K562 (cell line): ENCODE measurements at regions not wholly inside any gene's neighbourhood (a gene's known extent, or its start where the extent isn't known, plus 50 kb on each side); places are given as distances from the start of the nearest gene placed in this dataset.

Experiments
- ESRRB ChIP-seq: fragments of 250-450 bp; sonication (Bioruptor Pico); IDR thresholded peaks from 2 replicates; pipeline ENCODE4 v1.5.0; 2020; ENCODE audit warnings: mild to moderate bottlenecking, moderate library complexity, borderline replicate concordance
- KDM1A ChIP-seq, 2 experiments: fragments of 450-650 bp; IDR thresholded peaks; 2 replicates each; pipeline ENCODE4 v1.6.1; 2016; ENCODE audit warnings: mild to moderate bottlenecking in 2 of 2
- POLR2AphosphoS5 ChIP-seq: IDR thresholded peaks from 2 replicates; pipeline ENCODE4 v1.6.1; 2011; ENCODE audit warnings: mild to moderate bottlenecking, low read depth, low read length, moderate library complexity; ENCODE audit not compliant: control insufficient read depth, insufficient read depth
- RBM15 ChIP-seq: fragments of 200-400 bp; formaldehyde crosslinking; IDR thresholded peaks from 2 replicates; pipeline ENCODE4 v1.6.1; 2018; ENCODE audit warnings: mild to moderate bottlenecking, low read length, moderate library complexity; ENCODE audit not compliant: insufficient read depth
- SETDB1 ChIP-seq: IDR thresholded peaks from one replicate; pipeline ENCODE4 v1.6.1; 2012; ENCODE audit warnings: low read length, control low read depth, inconsistent platforms
- ZNF41 ChIP-seq: fragments of 250-450 bp; sonication (Bioruptor Pico); conservative IDR thresholded peaks from 2 replicates; pipeline ENCODE4 v1.4.0; 2020; ENCODE audit warnings: mild to moderate bottlenecking
- TF ChIP-seq, protein P1 (sequence below), 3 experiments: IDR thresholded peaks in 2 of 3; conservative IDR thresholded peaks in 1 of 3; 2 replicates each; pipeline ENCODE4 v1.5.1; 2011 to 2012; ENCODE audit warnings: low read length in 3 of 3, mild to moderate bottlenecking in 3 of 3, control low read depth in 2 of 3, improper control_type of control experiment in 1 of 3, inconsistent platforms in 1 of 3, low read depth in 1 of 3, mixed read lengths in 1 of 3, moderate library complexity in 1 of 3; ENCODE audit not compliant: insufficient read depth in 2 of 3
- TF ChIP-seq, protein P2 (sequence below): fragments of 250-450 bp; sonication (Bioruptor Pico); IDR thresholded peaks from 2 replicates; pipeline ENCODE4 v1.5.0; 2022; ENCODE audit warnings: mild to moderate bottlenecking
- TF ChIP-seq, protein P3 (sequence below): sonication (generic); formaldehyde crosslinking; IDR thresholded peaks from 2 replicates; pipeline ENCODE4 v1.9.0; 2022; ENCODE audit warnings: mild to moderate bottlenecking, missing genetic modification reagents

DNA sequence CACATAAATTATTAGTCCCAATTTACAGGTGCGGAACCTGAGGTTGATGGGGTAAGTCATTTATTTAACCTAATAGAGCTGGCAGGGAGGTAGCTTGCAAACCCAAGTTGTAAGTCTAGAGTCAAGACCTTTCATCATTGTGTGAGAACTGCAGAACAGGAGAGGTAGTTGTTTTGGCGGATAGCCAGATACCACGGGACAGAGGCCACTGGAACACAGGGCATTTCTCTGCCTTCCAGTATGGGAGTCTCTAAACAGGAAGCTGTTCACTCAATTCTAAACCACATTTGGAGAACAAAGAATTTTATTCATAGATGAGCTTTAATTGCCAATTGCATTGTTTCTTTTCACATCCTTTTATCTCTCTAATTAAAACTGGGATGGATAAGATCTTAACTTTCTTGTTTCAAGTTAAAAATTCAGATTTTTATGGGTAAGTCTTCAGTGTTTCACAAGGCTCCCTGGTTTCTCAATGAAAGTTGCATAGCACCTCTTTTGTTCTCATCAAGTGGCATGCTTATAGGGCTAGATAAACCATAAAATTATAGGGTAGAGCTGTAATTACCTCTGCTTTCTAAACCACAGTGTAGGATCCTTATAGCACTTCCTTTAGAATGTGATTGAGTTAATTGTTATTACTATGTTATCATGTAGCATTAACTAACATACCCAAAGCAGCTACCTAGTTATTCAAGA, 489.0 kb downstream of the GATA3 start:
- TF ChIP-seq, protein P1, sequence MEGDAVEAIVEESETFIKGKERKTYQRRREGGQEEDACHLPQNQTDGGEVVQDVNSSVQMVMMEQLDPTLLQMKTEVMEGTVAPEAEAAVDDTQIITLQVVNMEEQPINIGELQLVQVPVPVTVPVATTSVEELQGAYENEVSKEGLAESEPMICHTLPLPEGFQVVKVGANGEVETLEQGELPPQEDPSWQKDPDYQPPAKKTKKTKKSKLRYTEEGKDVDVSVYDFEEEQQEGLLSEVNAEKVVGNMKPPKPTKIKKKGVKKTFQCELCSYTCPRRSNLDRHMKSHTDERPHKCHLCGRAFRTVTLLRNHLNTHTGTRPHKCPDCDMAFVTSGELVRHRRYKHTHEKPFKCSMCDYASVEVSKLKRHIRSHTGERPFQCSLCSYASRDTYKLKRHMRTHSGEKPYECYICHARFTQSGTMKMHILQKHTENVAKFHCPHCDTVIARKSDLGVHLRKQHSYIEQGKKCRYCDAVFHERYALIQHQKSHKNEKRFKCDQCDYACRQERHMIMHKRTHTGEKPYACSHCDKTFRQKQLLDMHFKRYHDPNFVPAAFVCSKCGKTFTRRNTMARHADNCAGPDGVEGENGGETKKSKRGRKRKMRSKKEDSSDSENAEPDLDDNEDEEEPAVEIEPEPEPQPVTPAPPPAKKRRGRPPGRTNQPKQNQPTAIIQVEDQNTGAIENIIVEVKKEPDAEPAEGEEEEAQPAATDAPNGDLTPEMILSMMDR (IDR thresholded peaks at IDR 0.05 in 2 of 3, conservative IDR thresholded peaks at IDR 0.05 in 1 of 3; ENCODE audit: insufficient read depth in 2 of 3, low read depth in 1 of 3, low read length in 3 of 3) = no peak
- TF ChIP-seq KDM1A (IDR thresholded peaks at IDR 0.05) (no peak), ESRRB (CRISPR knock-in tag) (no peak), POLR2AphosphoS5 (no peak), SETDB1 (no peak), ZNF41 (CRISPR knock-in tag) (no peak), RBM15 (no peak)
- TF ChIP-seq, protein P2, sequence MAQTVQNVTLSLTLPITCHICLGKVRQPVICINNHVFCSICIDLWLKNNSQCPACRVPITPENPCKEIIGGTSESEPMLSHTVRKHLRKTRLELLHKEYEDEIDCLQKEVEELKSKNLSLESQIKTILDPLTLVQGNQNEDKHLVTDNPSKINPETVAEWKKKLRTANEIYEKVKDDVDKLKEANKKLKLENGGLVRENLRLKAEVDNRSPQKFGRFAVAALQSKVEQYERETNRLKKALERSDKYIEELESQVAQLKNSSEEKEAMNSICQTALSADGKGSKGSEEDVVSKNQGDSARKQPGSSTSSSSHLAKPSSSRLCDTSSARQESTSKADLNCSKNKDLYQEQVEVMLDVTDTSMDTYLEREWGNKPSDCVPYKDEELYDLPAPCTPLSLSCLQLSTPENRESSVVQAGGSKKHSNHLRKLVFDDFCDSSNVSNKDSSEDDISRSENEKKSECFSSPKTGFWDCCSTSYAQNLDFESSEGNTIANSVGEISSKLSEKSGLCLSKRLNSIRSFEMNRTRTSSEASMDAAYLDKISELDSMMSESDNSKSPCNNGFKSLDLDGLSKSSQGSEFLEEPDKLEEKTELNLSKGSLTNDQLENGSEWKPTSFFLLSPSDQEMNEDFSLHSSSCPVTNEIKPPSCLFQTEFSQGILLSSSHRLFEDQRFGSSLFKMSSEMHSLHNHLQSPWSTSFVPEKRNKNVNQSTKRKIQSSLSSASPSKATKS (CRISPR knock-in tag) = no peak
- TF ChIP-seq, protein P3, sequence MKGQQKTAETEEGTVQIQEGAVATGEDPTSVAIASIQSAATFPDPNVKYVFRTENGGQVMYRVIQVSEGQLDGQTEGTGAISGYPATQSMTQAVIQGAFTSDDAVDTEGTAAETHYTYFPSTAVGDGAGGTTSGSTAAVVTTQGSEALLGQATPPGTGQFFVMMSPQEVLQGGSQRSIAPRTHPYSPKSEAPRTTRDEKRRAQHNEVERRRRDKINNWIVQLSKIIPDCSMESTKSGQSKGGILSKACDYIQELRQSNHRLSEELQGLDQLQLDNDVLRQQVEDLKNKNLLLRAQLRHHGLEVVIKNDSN = no peak
